ENCODE measurements at regions not wholly inside any gene's neighbourhood (a gene's known extent, or its start where the extent isn't known, plus 50 kb on each side); places are given as distances from the start of the nearest gene placed in this dataset.

DNA sequence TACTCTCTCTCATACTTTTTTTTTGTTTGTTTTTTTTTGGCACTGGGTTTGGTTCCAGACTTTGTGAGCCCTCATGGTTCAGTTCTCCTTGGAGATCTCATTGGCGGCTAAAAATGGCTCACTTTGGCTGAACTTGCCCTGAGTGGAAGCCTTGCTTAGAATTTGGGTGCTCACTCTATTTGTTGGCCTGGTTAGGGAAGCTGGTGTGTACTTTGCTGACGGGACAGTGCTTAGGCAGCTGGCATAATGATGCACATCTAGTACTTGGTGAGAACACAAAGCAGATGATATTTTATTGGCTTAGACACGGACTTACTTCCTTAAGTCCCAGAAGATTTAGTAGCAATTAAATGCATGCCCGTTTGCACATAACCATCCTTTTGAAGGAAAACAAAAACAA is 66.5 kb upstream of the GRAMD1B start:
- no peak overlapping the region for H3K4me3 ChIP-seq (ENCODE audit: low read length)
- Mint-ChIP-seq H3K4me3 (no peak overlapping the region), H3K4me1 (peaks cover 2% of the 10 kb centered on the region), H3K9me3 (no peaks in the 10 kb centered on the region), H3K27me3 (ENCODE audit: insufficient read depth) (peaks cover 57% of the 10 kb centered on the region), H3K27ac (no peak overlapping the region), H3K36me3 (ENCODE audit: low read depth) (no peaks in the 10 kb centered on the region)
- no peak overlapping the region for H3K27ac ChIP-seq (ENCODE audit: low read depth, low read length)
- no peaks in the 10 kb centered on the region for H3K9me3 ChIP-seq (ENCODE audit: control insufficient read depth, low read length)
- 91 to 100% methylated on average over 1 to 4 of the region's 4 CpGs for WGBS, 2 experiments (ENCODE audit: insufficient coverage in 1 of 2, insufficient read length in 1 of 2)
- DNase-seq: no peak
- H3K36me3 ChIP-seq (ENCODE audit: control insufficient read depth, insufficient read depth, low read length): no peaks in the 10 kb centered on the region
- no peak overlapping the region for H3K9ac ChIP-seq (ENCODE audit: extremely low read depth, low read length, poor library complexity, severe bottlenecking)
- H3K27me3 ChIP-seq (ENCODE audit: control insufficient read depth, insufficient read depth, low read length, poor library complexity, severe bottlenecking): peaks cover 46% of the 10 kb centered on the region
- peaks cover 3% of the 10 kb centered on the region for H3K4me1 ChIP-seq (ENCODE audit: control insufficient read depth, insufficient read depth, low read length)
- no peak for TF ChIP-seq CTCF (conservative IDR thresholded peaks at IDR 0.05)

GRCh38 chr11:123362941-123363340 is 67.1 kb upstream of the GRAMD1B start:
- Mint-ChIP-seq H3K4me3 (no peak overlapping the region), H3K27ac (no peak overlapping the region), H3K4me1 (peaks cover 5% of the 10 kb centered on the region), H3K9me3 (no peaks in the 10 kb centered on the region), H3K27me3 (ENCODE audit: insufficient read depth) (peaks cover 61% of the 10 kb centered on the region), H3K36me3 (ENCODE audit: low read depth) (no peaks in the 10 kb centered on the region)
- no peak for TF ChIP-seq CTCF (conservative IDR thresholded peaks at IDR 0.05)
- peaks cover 52% of the 10 kb centered on the region for H3K27me3 ChIP-seq (ENCODE audit: control insufficient read depth, insufficient read depth, low read length, poor library complexity, severe bottlenecking)
- DNase-seq: no peak
- H3K9me3 ChIP-seq (ENCODE audit: control insufficient read depth, low read length): no peaks in the 10 kb centered on the region
- H3K4me1 ChIP-seq (ENCODE audit: control insufficient read depth, insufficient read depth, low read length): peaks cover 3% of the 10 kb centered on the region
- H3K9ac ChIP-seq (ENCODE audit: extremely low read depth, low read length, poor library complexity, severe bottlenecking): no peak overlapping the region
- H3K4me3 ChIP-seq (ENCODE audit: low read length): no peak overlapping the region
- no peaks in the 10 kb centered on the region for H3K36me3 ChIP-seq (ENCODE audit: control insufficient read depth, insufficient read depth, low read length)
- H3K27ac ChIP-seq (ENCODE audit: low read depth, low read length): no peak overlapping the region
- WGBS, 2 experiments (ENCODE audit: insufficient coverage in 1 of 2, insufficient read length in 1 of 2): 86 to 91% methylated on average over 6 to 9 of the region's 9 CpGs

DNA sequence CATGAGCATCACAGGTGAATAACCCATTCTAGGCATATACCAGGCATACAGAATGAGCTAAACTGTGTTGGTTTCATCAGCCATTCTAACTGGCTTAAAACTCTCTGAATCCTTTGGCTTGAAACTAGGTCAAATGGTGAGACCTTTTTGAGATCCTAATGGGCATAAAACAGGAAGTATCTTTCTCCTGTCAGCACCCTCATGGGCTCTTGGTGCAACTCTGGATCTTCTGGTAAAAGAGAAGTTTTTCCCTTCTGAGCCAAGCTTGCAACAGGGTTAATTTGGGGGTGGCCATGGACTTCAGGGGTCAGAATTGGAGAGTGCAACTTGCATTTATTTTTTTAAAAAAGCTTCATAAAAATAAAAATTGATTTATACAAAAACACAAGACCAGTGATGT is 67.9 kb upstream of the GRAMD1B start:
- H3K9ac ChIP-seq (ENCODE audit: extremely low read depth, low read length, poor library complexity, severe bottlenecking): no peak overlapping the region
- H3K4me3 Mint-ChIP-seq: no peak overlapping the region
- H3K4me3 ChIP-seq (ENCODE audit: low read length): no peak overlapping the region
- H3K4me1 Mint-ChIP-seq: peaks cover 8% of the 10 kb centered on the region
- H3K9me3 Mint-ChIP-seq: no peaks in the 10 kb centered on the region
- H3K9me3 ChIP-seq (ENCODE audit: control insufficient read depth, low read length): no peaks in the 10 kb centered on the region
- H3K36me3 Mint-ChIP-seq (ENCODE audit: low read depth): no peaks in the 10 kb centered on the region
- no peak for DNase-seq
- peaks cover 69% of the 10 kb centered on the region for H3K27me3 Mint-ChIP-seq (ENCODE audit: insufficient read depth)
- H3K4me1 ChIP-seq (ENCODE audit: control insufficient read depth, insufficient read depth, low read length): peaks cover 3% of the 10 kb centered on the region
- H3K27ac Mint-ChIP-seq: no peak overlapping the region
- H3K27ac ChIP-seq (ENCODE audit: low read depth, low read length): no peak overlapping the region
- H3K27me3 ChIP-seq (ENCODE audit: control insufficient read depth, insufficient read depth, low read length, poor library complexity, severe bottlenecking): peaks cover 59% of the 10 kb centered on the region
- no peak for TF ChIP-seq CTCF (conservative IDR thresholded peaks at IDR 0.05)
- no peaks in the 10 kb centered on the region for H3K36me3 ChIP-seq (ENCODE audit: control insufficient read depth, insufficient read depth, low read length)

All from endodermal cell (in vitro differentiated cells).